GM18858 (cell line): ENCODE measurements at regions not wholly inside any gene's neighbourhood (a gene's known extent, or its start where the extent isn't known, plus 50 kb on each side); places are given as distances from the start of the nearest gene placed in this dataset.
A peak's percentile ranks its signal among the peaks of the same experiment; 100 is the strongest.
"Not testable (repeated sequence)": the region's sequence is repeated elsewhere in the genome, so short reads cannot be mapped to it uniquely, and the experiment has no call there.

ENCODE experiments used
- ATAC-seq: cut with Tn5 transposase; IDR thresholded peaks from one replicate; pipeline ENCODE4 v1.9.1; 2021; ENCODE audit not compliant: unreplicated experiment

- no peak for ATAC-seq
Measured at GRCh38 chr9:73969936-73970335, 527.2 kb upstream of the RORB start.

- ATAC-seq: not testable (repeated sequence)
Measured at GRCh38 chr9:73976424-73976823, 520.7 kb upstream of the RORB start.

- ATAC-seq: no peak
Measured at GRCh38 chr9:73979894-73980264, 517.3 kb upstream of the RORB start.

GRCh38 chr9:73980754-73981153 lies 516.4 kb upstream of the RORB start:
- no peak for ATAC-seq

- ATAC-seq: no peak
Measured at GRCh38 chr9:73981405-73981804, 515.7 kb upstream of the RORB start.

GRCh38 chr9:73995836-73996235 lies 501.3 kb upstream of the RORB start:
- ATAC-seq: no peak

GRCh38 chr9:73996844-73997243 lies 500.3 kb upstream of the RORB start:
- no peak for ATAC-seq

GRCh38 chr9:74001382-74001781 lies 495.8 kb upstream of the RORB start:
- ATAC-seq: no peak

- no peak for ATAC-seq
Measured at GRCh38 chr9:74006935-74007334, 490.2 kb upstream of the RORB start.

- ATAC-seq: no peak
Measured at GRCh38 chr9:74007833-74008232, 489.3 kb upstream of the RORB start.

GRCh38 chr9:74016004-74016403 lies 481.1 kb upstream of the RORB start:
- no peak for ATAC-seq

- no peak for ATAC-seq
Measured at GRCh38 chr9:74025402-74025925, 471.7 kb upstream of the RORB start.

- no peak for ATAC-seq
Measured at GRCh38 chr9:74032421-74032820, 464.7 kb upstream of the RORB start.

- ATAC-seq: peak; percentile 42
Measured at GRCh38 chr9:74035786-74036185, 461.3 kb upstream of the RORB start.

- peak; percentile 83 for ATAC-seq
Measured at GRCh38 chr9:74036549-74037231, 460.4 kb upstream of the RORB start.

GRCh38 chr9:74037274-74037673 lies 459.9 kb upstream of the RORB start:
- no peak for ATAC-seq

GRCh38 chr9:74041588-74041987 lies 455.5 kb upstream of the RORB start:
- ATAC-seq: no peak

- ATAC-seq: no peak
Measured at GRCh38 chr9:74044844-74045243, 452.3 kb upstream of the RORB start.

GRCh38 chr9:74056023-74056422 lies 441.1 kb upstream of the RORB start:
- no peak for ATAC-seq

GRCh38 chr9:74057051-74057450 lies 440.1 kb upstream of the RORB start:
- ATAC-seq: not testable (repeated sequence)

GRCh38 chr9:74064702-74065101 lies 432.4 kb upstream of the RORB start:
- ATAC-seq: no peak

- ATAC-seq: no peak
Measured at GRCh38 chr9:74066128-74066527, 431.0 kb upstream of the RORB start.

GRCh38 chr9:74066605-74067004 lies 430.5 kb upstream of the RORB start:
- ATAC-seq: no peak
